Keratinocyte (primary cell): ENCODE measurements at regions not wholly inside any gene's neighbourhood (a gene's known extent, or its start where the extent isn't known, plus 50 kb on each side); places are given as distances from the start of the nearest gene placed in this dataset.

ENCODE experiments used
- CTCF ChIP-seq, 3 experiments: IDR thresholded peaks in 1 of 3; conservative IDR thresholded peaks in 1 of 3; optimal IDR thresholded peaks in 1 of 3; 2 replicates in 2 of 3; 3 replicates in 1 of 3; pipeline versions ENCODE3 to v1.5.1; 2011; ENCODE audit warnings: low read length in 3 of 3, mild to moderate bottlenecking in 3 of 3, moderate library complexity in 2 of 3, control low read depth in 1 of 3, inconsistent platforms in 1 of 3; ENCODE audit not compliant: insufficient read depth in 2 of 3; ENCODE audit errors: extremely low read depth in 1 of 3
- EZH2 ChIP-seq: IDR thresholded peaks from one replicate; pipeline ENCODE4 v1.6.1; 2012; ENCODE audit warnings: inconsistent platforms, mild to moderate bottlenecking, low read length, moderate library complexity

- TF ChIP-seq CTCF (optimal IDR thresholded peaks at IDR 0.05 in 1 of 3, IDR thresholded peaks at IDR 0.05 in 1 of 3, conservative IDR thresholded peaks at IDR 0.05 in 1 of 3; ENCODE audit: extremely low read depth in 1 of 3, insufficient read depth in 2 of 3, low read length in 3 of 3) (no peak), EZH2 (no peak)
These were observed 1556.0 kb downstream of the EFNB2 start for GRCh38 chr13:104979281-104980030.
